Suppressor macrophage treated with lipopolysaccharide for 4 hours (primary cell): ENCODE measurements at regions not wholly inside any gene's neighbourhood (a gene's known extent, or its start where the extent isn't known, plus 50 kb on each side); places are given as distances from the start of the nearest gene placed in this dataset.

Experiments used
- DNase-seq: peaks from one replicate; pipeline ENCODE4 v3.0.0-alpha.2; 2020

GRCh38 chr15:92565351-92566125, 90.0 kb downstream of the FAM174B start:
- no peak for DNase-seq

- no peak for DNase-seq
These were observed 93.8 kb downstream of the FAM174B start for GRCh38 chr15:92561754-92562153.

- DNase-seq: no peak
These were observed 102.3 kb downstream of the FAM174B start for GRCh38 chr15:92553317-92553716.

- no peak for DNase-seq
These were observed 109.6 kb downstream of the FAM174B start for GRCh38 chr15:92545996-92546395.

GRCh38 chr15:92541291-92542200, 114.0 kb downstream of the FAM174B start:
- DNase-seq: no peak

- no peak for DNase-seq
These were observed 117.5 kb downstream of the FAM174B start for GRCh38 chr15:92538115-92538514.

- DNase-seq: no peak
These were observed 122.3 kb downstream of the FAM174B start for GRCh38 chr15:92533298-92533697.

GRCh38 chr15:92531406-92531805, 124.2 kb downstream of the FAM174B start:
- no peak for DNase-seq

GRCh38 chr15:92528736-92529135, 126.8 kb downstream of the FAM174B start:
- no peak for DNase-seq

GRCh38 chr15:92527197-92527596, 128.4 kb downstream of the FAM174B start:
- DNase-seq: no peak

GRCh38 chr15:92525758-92526245, 129.8 kb downstream of the FAM174B start:
- no peak for DNase-seq

GRCh38 chr15:92524874-92525565, 130.6 kb downstream of the FAM174B start:
- DNase-seq: no peak

GRCh38 chr15:92524161-92524560, 130.5 kb downstream of the ST8SIA2 start:
- DNase-seq: no peak

GRCh38 chr15:92523176-92523575, 129.5 kb downstream of the ST8SIA2 start:
- DNase-seq: no peak

GRCh38 chr15:92521624-92522008, 127.9 kb downstream of the ST8SIA2 start:
- DNase-seq: peak; percentile 60

- DNase-seq: no peak
These were observed 127.4 kb downstream of the ST8SIA2 start for GRCh38 chr15:92520914-92521623.

GRCh38 chr15:92519709-92520108, 126.0 kb downstream of the ST8SIA2 start:
- DNase-seq: no peak
